PFSK-1 (cell line): ENCODE measurements at regions not wholly inside any gene's neighbourhood (a gene's known extent, or its start where the extent isn't known, plus 50 kb on each side); places are given as distances from the start of the nearest gene placed in this dataset.

Source experiments
- POLR2AphosphoS5 ChIP-seq: IDR thresholded peaks from 2 replicates; pipeline ENCODE4 v1.6.1; 2012; ENCODE audit warnings: low read depth, mild to moderate bottlenecking, control low read depth, low read length, moderate library complexity
- TAF1 ChIP-seq: IDR thresholded peaks from 2 replicates; pipeline ENCODE4 v1.6.1; 2012; ENCODE audit warnings: low read length, control low read depth, borderline replicate concordance; ENCODE audit not compliant: insufficient read depth

- TF ChIP-seq TAF1 (no peak), POLR2AphosphoS5 (no peak)
Observed at GRCh38 chr7:116431787-116432526, 67.6 kb upstream of the CAV2 start.
